CD4-positive, alpha-beta T cell (primary cell): ENCODE measurements at regions not wholly inside any gene's neighbourhood (a gene's known extent, or its start where the extent isn't known, plus 50 kb on each side); places are given as distances from the start of the nearest gene placed in this dataset.

Experiments used
- ATAC-seq: fragments of 200-7000 bp; cut with Tn5 transposase; one replicate; pipeline ENCODE4 v1.10.0; 2022; ENCODE audit warnings: mild to moderate bottlenecking; ENCODE audit not compliant: poor library complexity
- CTCF ChIA-PET: fragments of 350-600 bp; sonication (Branson Sonifier 250); formaldehyde crosslinking; loops from one replicate; lab custom pipeline; 2021; ENCODE audit warnings: antibody characterized with exemption, inconsistent platforms; lab: Charles Lee
- POLR2A ChIA-PET: fragments of 350-600 bp; sonication (Branson Sonifier 250); formaldehyde crosslinking; loops from one replicate; lab custom pipeline; 2021; ENCODE audit warnings: antibody characterized with exemption, inconsistent platforms; lab: Charles Lee
- DNase-seq, 14 experiments: peaks; one replicate each; pipeline ENCODE4 v3.0.0-alpha.2; 2013 to 2020; ENCODE audit warnings: mixed read lengths in 2 of 14
- H3K27ac ChIP-seq, 2 donors: one replicate each; pipeline versions ENCODE4 v1.5.1 to v1.7.0; 2013; ENCODE audit warnings: low read length in 2 of 2, low read depth in 1 of 2, mild to moderate bottlenecking in 1 of 2
- H3K27me3 ChIP-seq, 2 experiments: 1 replicate in 1 of 2; 2 replicates in 1 of 2; pipeline versions ENCODE4 v1.6.1 to v1.7.0; 2013; ENCODE audit warnings: low read length in 2 of 2, control low read depth in 1 of 2, mild to moderate bottlenecking in 1 of 2, moderate library complexity in 1 of 2; ENCODE audit not compliant: insufficient read depth in 2 of 2, control insufficient read depth in 1 of 2
- H3K36me3 ChIP-seq: one replicate; pipeline ENCODE4 v1.6.1; 2013; ENCODE audit warnings: low read length, control low read depth; ENCODE audit not compliant: insufficient read depth
- H3K4me1 ChIP-seq: one replicate; pipeline ENCODE4 v1.6.1; 2013; ENCODE audit warnings: low read length, control low read depth; ENCODE audit not compliant: insufficient read depth
- H3K4me3 ChIP-seq: one replicate; pipeline ENCODE4 v1.5.1; 2013; ENCODE audit warnings: mild to moderate bottlenecking, low read length, moderate library complexity
- H3K9me3 ChIP-seq, 2 experiments: 1 replicate in 1 of 2; 2 replicates in 1 of 2; pipeline versions ENCODE4 v1.6.1 to v1.7.0; 2013; ENCODE audit warnings: low read length in 2 of 2, mild to moderate bottlenecking in 2 of 2, control low read depth in 1 of 2, moderate library complexity in 1 of 2; ENCODE audit not compliant: control insufficient read depth in 1 of 2, insufficient read depth in 1 of 2
- H3K27ac Mint-ChIP-seq: one replicate; pipeline ENCODE4 v1.8.0; 2020; ENCODE audit warnings: mixed read lengths
- H3K27me3 Mint-ChIP-seq: one replicate; pipeline ENCODE4 v1.8.0; 2021; ENCODE audit warnings: mixed read lengths
- H3K36me3 Mint-ChIP-seq: one replicate; pipeline ENCODE4 v1.8.0; 2021; ENCODE audit warnings: low read depth, mixed read lengths
- H3K4me1 Mint-ChIP-seq: one replicate; pipeline ENCODE4 v1.8.0; 2021; ENCODE audit warnings: low read depth, mixed read lengths
- H3K4me3 Mint-ChIP-seq: one replicate; pipeline ENCODE4 v1.8.0; 2020; ENCODE audit warnings: mild to moderate bottlenecking, mixed read lengths
- H3K9me3 Mint-ChIP-seq: one replicate; pipeline ENCODE4 v1.8.0; 2020; ENCODE audit warnings: mixed read lengths
- intact Hi-C, 2 experiments: fragments of 100-400 bp; cut with DNase I in 1 of 2; cut with micrococcal nuclease in 1 of 2; formaldehyde crosslinking; loops; one replicate each; pipeline versions ENCODE4 v1.15.1 to v1.9.0; 2023 to 2025; cut with DNase I, micrococcal nuclease
- TF ChIP-seq, protein P1 (sequence below): fragments of 200-600 bp; IDR thresholded peaks from one replicate; pipeline ENCODE4 v1.8.0; 2022; ENCODE audit warnings: antibody characterized with exemption, mild to moderate bottlenecking

DNA sequence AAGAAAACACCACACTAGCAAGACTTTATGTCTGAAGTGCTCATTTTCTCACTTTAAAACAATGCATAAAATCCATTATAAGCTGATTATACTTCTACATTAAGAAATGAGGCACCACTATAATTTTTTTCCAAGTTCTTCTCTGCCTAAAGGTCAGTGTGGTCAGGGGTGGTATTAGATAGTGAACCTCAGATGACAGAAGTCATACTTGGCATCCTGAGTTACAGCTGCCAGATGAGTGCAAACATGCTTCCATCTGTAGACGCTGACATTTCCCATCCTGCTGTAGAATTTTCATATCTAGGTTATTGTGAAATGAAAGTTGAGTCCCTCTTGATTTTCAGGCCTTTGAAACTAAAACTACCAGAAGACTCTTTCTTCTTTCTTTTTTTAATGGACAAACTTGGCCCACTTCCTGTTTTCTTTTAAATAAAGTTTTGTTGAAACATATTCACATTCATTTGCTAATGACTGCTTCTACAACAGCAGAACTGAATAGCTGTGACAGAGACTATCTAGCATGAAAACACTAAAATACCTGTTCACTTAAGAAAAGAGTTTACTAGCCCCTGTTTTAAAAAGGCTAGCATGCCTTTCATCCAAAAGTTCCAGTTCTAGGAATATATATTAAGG, 900.8 kb downstream of the XPNPEP1 start:
- Histone ChIP-seq H3K9me3 (peaks cover 0 to 4% of the 10 kb centered on the region in 2 experiments), H3K27me3 (no peaks in the 10 kb centered on the region), H3K4me3 (no peak overlapping the region), H3K27ac (no peak overlapping the region), H3K4me1 (no peaks in the 10 kb centered on the region), H3K36me3 (no peaks in the 10 kb centered on the region)
- H3K36me3 Mint-ChIP-seq: no peaks in the 10 kb centered on the region
- intact Hi-C loops: no loop called here
- ChIA-PET POLR2A (no interaction called here), CTCF (no interaction called here)
- no peaks in the 10 kb centered on the region for H3K27me3 Mint-ChIP-seq
- no peak for DNase-seq
- H3K9me3 Mint-ChIP-seq: peaks cover 5% of the 10 kb centered on the region
- H3K4me1 Mint-ChIP-seq: no peaks in the 10 kb centered on the region
- TF ChIP-seq, protein P1, sequence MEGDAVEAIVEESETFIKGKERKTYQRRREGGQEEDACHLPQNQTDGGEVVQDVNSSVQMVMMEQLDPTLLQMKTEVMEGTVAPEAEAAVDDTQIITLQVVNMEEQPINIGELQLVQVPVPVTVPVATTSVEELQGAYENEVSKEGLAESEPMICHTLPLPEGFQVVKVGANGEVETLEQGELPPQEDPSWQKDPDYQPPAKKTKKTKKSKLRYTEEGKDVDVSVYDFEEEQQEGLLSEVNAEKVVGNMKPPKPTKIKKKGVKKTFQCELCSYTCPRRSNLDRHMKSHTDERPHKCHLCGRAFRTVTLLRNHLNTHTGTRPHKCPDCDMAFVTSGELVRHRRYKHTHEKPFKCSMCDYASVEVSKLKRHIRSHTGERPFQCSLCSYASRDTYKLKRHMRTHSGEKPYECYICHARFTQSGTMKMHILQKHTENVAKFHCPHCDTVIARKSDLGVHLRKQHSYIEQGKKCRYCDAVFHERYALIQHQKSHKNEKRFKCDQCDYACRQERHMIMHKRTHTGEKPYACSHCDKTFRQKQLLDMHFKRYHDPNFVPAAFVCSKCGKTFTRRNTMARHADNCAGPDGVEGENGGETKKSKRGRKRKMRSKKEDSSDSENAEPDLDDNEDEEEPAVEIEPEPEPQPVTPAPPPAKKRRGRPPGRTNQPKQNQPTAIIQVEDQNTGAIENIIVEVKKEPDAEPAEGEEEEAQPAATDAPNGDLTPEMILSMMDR: no peak
- ATAC-seq: no peak
- no peak overlapping the region for H3K4me3 Mint-ChIP-seq
- no peak overlapping the region for H3K27ac Mint-ChIP-seq

GRCh38 chr10:109019001-109019424, 904.3 kb downstream of the XPNPEP1 start:
- CTCF ChIA-PET: no interaction called here
- Mint-ChIP-seq H3K4me3 (no peak overlapping the region), H3K4me1 (no peaks in the 10 kb centered on the region)

DNA sequence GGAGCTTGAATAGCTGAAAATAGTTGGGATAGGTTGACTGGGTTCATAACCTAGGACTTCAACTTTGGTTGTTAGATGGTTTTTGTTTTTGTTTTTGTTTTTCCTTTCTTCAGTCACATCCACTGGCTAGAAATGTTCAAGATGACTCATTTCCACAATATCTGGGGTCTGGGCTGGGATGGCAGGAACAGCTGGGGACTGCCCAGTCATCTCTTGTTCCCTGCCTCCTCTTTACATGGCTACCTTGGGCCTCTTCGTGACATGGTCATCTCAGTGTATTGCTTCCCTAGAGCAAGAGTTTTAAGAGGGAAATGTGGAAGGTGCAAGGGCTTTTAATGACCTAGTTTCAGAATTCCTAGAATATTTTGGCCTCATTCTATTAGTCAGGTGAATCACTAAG, 915.8 kb downstream of the XPNPEP1 start:
- Mint-ChIP-seq H3K4me1 (no peaks in the 10 kb centered on the region), H3K27me3 (no peaks in the 10 kb centered on the region), H3K36me3 (no peaks in the 10 kb centered on the region), H3K4me3 (no peak overlapping the region), H3K9me3 (peaks cover 2% of the 10 kb centered on the region), H3K27ac (no peak overlapping the region)
- Histone ChIP-seq H3K27ac (no peak overlapping the region), H3K27me3 (no peaks in the 10 kb centered on the region), H3K36me3 (no peaks in the 10 kb centered on the region), H3K4me3 (no peak overlapping the region), H3K4me1 (no peaks in the 10 kb centered on the region), H3K9me3 (peaks cover 0 to 9% of the 10 kb centered on the region in 2 experiments)
- ChIA-PET CTCF (no interaction called here), POLR2A (no interaction called here)
- no peak for ATAC-seq
- TF ChIP-seq, protein P1: no peak
- intact Hi-C loops: no loop called here
- no peak for DNase-seq

More at GRCh38 chr10:109019001-109019424, 904.3 kb downstream of the XPNPEP1 start:
- TF ChIP-seq, protein P1: no peak
- H3K9me3 ChIP-seq: peaks cover 0 to 5% of the 10 kb centered on the region in 2 experiments
- H3K27me3 ChIP-seq: no peaks in the 10 kb centered on the region
- no peaks in the 10 kb centered on the region for H3K36me3 ChIP-seq
- no peaks in the 10 kb centered on the region for H3K4me1 ChIP-seq
- H3K4me3 ChIP-seq: no peak overlapping the region
- no peaks in the 10 kb centered on the region for H3K9me3 Mint-ChIP-seq
- intact Hi-C loops: no loop called here
- H3K36me3 Mint-ChIP-seq: no peaks in the 10 kb centered on the region
- POLR2A ChIA-PET: no interaction called here
- no peak for ATAC-seq
- no peaks in the 10 kb centered on the region for H3K27me3 Mint-ChIP-seq
- no peak for DNase-seq
- no peak overlapping the region for H3K27ac Mint-ChIP-seq
- no peak overlapping the region for H3K27ac ChIP-seq
